Hepatocyte (in vitro differentiated cells): ENCODE measurements at regions not wholly inside any gene's neighbourhood (a gene's known extent, or its start where the extent isn't known, plus 50 kb on each side); places are given as distances from the start of the nearest gene placed in this dataset.

ENCODE experiments used
- DNase-seq: peaks from one replicate; pipeline ENCODE4 v3.0.0-alpha.2; 2016; ENCODE audit warnings: low spot score
- H2AFZ ChIP-seq: fragments of 200-600 bp; sonication (generic); 2 replicates; pipeline ENCODE4 v1.6.0; 2016; ENCODE audit warnings: antibody characterized with exemption, mild to moderate bottlenecking
- H3K27ac ChIP-seq: fragments of 200-600 bp; sonication (generic); 2 replicates; pipeline ENCODE4 v1.5.1; 2016; ENCODE audit warnings: mild to moderate bottlenecking
- H3K27me3 ChIP-seq: fragments of 200-600 bp; sonication (generic); 2 replicates; pipeline ENCODE4 v1.6.1; 2016
- H3K36me3 ChIP-seq: fragments of 200-600 bp; sonication (generic); replicated peaks from 2 replicates; pipeline ENCODE4 v1.5.1; 2016; ENCODE audit warnings: low read depth; ENCODE audit not compliant: insufficient read depth
- H3K4me1 ChIP-seq: fragments of 200-600 bp; sonication (generic); 2 replicates; pipeline ENCODE4 v1.5.1; 2016; ENCODE audit warnings: mild to moderate bottlenecking, moderate library complexity; ENCODE audit not compliant: insufficient read depth
- H3K4me2 ChIP-seq: fragments of 200-600 bp; sonication (generic); 2 replicates; pipeline ENCODE4 v1.6.0; 2016
- H3K4me3 ChIP-seq: fragments of 200-600 bp; sonication (generic); 2 replicates; pipeline ENCODE4 v1.5.1; 2016; ENCODE audit warnings: mild to moderate bottlenecking
- H3K79me2 ChIP-seq: fragments of 200-600 bp; sonication (generic); 2 replicates; pipeline ENCODE4 v1.6.0; 2017; ENCODE audit warnings: mild to moderate bottlenecking
- H3K9me2 ChIP-seq: fragments of 200-600 bp; sonication (generic); replicated peaks from 2 replicates; pipeline ENCODE4 v1.6.0; 2017; ENCODE audit warnings: mild to moderate bottlenecking; ENCODE audit not compliant: insufficient read depth
- H3K9me3 ChIP-seq: fragments of 200-600 bp; sonication (generic); 2 replicates; pipeline ENCODE4 v1.5.1; 2016; ENCODE audit warnings: low read depth, mild to moderate bottlenecking
- H4K20me1 ChIP-seq: fragments of 200-600 bp; sonication (generic); 2 replicates; pipeline ENCODE4 v1.6.0; 2016; ENCODE audit warnings: mild to moderate bottlenecking; ENCODE audit not compliant: insufficient read depth, poor library complexity, severe bottlenecking
- CTCF ChIP-seq: fragments of 200-600 bp; sonication (generic); IDR thresholded peaks from 2 replicates; pipeline ENCODE4 v1.5.1; 2016; ENCODE audit warnings: antibody characterized with exemption, mild to moderate bottlenecking; ENCODE audit not compliant: poor library complexity
- EZH2 ChIP-seq: fragments of 200-600 bp; sonication (generic); IDR thresholded peaks from 2 replicates; pipeline ENCODE4 v1.6.1; 2016; ENCODE audit warnings: antibody characterized with exemption, mild to moderate bottlenecking, borderline replicate concordance
- EZH2phosphoT487 ChIP-seq: fragments of 200-600 bp; sonication (generic); IDR thresholded peaks from one replicate; pipeline ENCODE4 v1.6.1; 2018; ENCODE audit warnings: antibody characterized with exemption, mild to moderate bottlenecking, low read depth, moderate library complexity; ENCODE audit not compliant: unreplicated experiment, severe bottlenecking
- WGBS: methylation state at CpG from one replicate; pipeline ENCODE4 v1.1.6; 2016; ENCODE audit warnings: low lambda C conversion rate; ENCODE audit errors: missing lambda C conversion rate; 5-methylcytosine and 5-hydroxymethylcytosine counted together

DNA sequence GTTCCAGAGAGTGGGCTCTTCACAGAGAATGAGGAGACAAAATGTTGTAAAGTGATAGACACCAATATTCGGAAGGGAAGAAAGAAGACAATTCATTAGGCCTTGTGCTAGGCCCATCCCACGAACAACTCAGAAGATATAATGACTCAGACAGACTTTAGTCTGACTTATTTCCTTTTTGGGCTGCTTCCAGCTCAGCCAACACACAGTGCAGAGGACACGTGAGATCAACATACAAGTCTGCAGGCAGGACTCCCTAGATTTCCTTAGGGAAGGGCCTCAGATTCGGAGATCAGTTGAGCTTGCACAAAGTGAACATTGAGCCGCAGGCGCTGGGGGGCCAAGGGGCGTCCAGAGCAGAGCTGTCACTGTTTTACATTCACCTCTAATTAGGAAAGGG, 290.7 kb upstream of the TENM3 start:
- DNase-seq = peak; percentile 61
- 68% methylated on average over 7 of the region's 7 CpGs for WGBS
- no peak for TF ChIP-seq EZH2
- no peak for TF ChIP-seq CTCF
- TF ChIP-seq EZH2phosphoT487 = no peak
- H3K79me2 ChIP-seq = no peaks in the 10 kb centered on the region
- no peaks in the 10 kb centered on the region for H3K27me3 ChIP-seq
- H2AFZ ChIP-seq = no peak overlapping the region
- no peaks in the 10 kb centered on the region for H3K9me3 ChIP-seq
- H3K4me2 ChIP-seq = no peak overlapping the region
- H3K36me3 ChIP-seq = no peaks in the 10 kb centered on the region
- H4K20me1 ChIP-seq = no peaks in the 10 kb centered on the region
- H3K4me1 ChIP-seq = no peaks in the 10 kb centered on the region
- H3K4me3 ChIP-seq = no peak overlapping the region
- H3K27ac ChIP-seq = no peak overlapping the region
- no peaks in the 10 kb centered on the region for H3K9me2 ChIP-seq

DNA sequence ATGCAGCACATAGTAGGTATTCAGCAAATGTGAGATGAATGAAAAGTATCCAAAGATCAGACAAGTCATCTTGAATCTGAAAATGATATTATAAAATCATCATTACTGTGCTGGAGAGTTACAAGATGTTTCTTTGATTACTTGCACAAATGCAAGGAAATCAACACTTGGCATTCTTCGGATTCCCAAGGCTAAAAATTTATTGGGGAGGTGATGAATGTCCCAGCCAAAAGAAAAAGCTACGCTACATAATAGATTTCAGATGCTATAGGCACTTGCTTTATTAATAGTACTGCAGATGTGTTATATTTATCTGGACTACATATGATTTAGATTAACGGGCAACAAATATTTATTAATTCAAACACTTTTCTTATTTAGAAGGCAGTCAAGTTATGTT, 286.7 kb upstream of the TENM3 start:
- H3K4me2 ChIP-seq = no peak overlapping the region
- no peaks in the 10 kb centered on the region for H3K27me3 ChIP-seq
- no peaks in the 10 kb centered on the region for H3K79me2 ChIP-seq
- no peaks in the 10 kb centered on the region for H4K20me1 ChIP-seq
- no peak for DNase-seq
- H3K9me3 ChIP-seq = no peaks in the 10 kb centered on the region
- H3K36me3 ChIP-seq = no peaks in the 10 kb centered on the region
- H2AFZ ChIP-seq = no peak overlapping the region
- no peaks in the 10 kb centered on the region for H3K9me2 ChIP-seq
- H3K4me1 ChIP-seq = no peaks in the 10 kb centered on the region
- H3K27ac ChIP-seq = no peak overlapping the region
- H3K4me3 ChIP-seq = no peak overlapping the region
- 74% methylated on average over 3 of the region's 3 CpGs for WGBS
- TF ChIP-seq EZH2phosphoT487 = no peak
- TF ChIP-seq EZH2 = no peak
- no peak for TF ChIP-seq CTCF

DNA sequence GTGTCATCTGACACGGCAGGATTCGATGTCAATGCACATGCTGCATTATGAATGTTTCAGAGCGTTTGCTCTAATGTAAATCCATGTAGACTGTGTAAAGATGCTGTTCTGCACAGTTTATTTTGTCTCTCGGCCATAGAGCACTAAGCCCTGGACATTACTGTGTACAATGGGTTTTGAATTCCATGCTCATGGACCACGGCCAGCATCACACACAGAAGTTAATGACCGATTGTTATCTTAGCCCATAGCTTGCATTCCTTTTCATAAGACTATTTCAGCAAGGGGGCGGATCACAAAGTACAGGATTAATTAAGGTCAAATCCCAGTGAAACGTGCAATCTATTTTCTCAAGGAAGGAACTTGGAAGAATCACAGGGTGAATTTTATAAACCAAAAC, 286.1 kb upstream of the TENM3 start:
- no peak overlapping the region for H3K4me2 ChIP-seq
- H3K27ac ChIP-seq = no peak overlapping the region
- no peaks in the 10 kb centered on the region for H3K27me3 ChIP-seq
- H3K36me3 ChIP-seq = no peaks in the 10 kb centered on the region
- DNase-seq = no peak
- no peaks in the 10 kb centered on the region for H3K9me2 ChIP-seq
- H4K20me1 ChIP-seq = no peaks in the 10 kb centered on the region
- no peak for TF ChIP-seq EZH2
- TF ChIP-seq CTCF = no peak
- no peak for TF ChIP-seq EZH2phosphoT487
- 56% methylated on average over 8 of the region's 8 CpGs for WGBS
- no peaks in the 10 kb centered on the region for H3K9me3 ChIP-seq
- H3K4me3 ChIP-seq = no peak overlapping the region
- H3K4me1 ChIP-seq = peaks cover 2% of the 10 kb centered on the region
- no peak overlapping the region for H2AFZ ChIP-seq
- no peaks in the 10 kb centered on the region for H3K79me2 ChIP-seq

- TF ChIP-seq EZH2phosphoT487 (no peak), EZH2 (no peak), CTCF (no peak)
Observed at GRCh38 chr4:181958446-181958845, 284.8 kb upstream of the TENM3 start.

More at GRCh38 chr4:181958446-181958845, 284.8 kb upstream of the TENM3 start:
- WGBS = 70% methylated on average over 2 of the region's 2 CpGs
- Histone ChIP-seq H3K4me1 (peaks cover 5% of the 10 kb centered on the region), H4K20me1 (no peaks in the 10 kb centered on the region), H3K79me2 (no peaks in the 10 kb centered on the region), H3K9me2 (no peaks in the 10 kb centered on the region), H3K9me3 (no peaks in the 10 kb centered on the region), H3K27ac (no peak overlapping the region), H2AFZ (no peak overlapping the region), H3K27me3 (no peaks in the 10 kb centered on the region), H3K36me3 (no peaks in the 10 kb centered on the region), H3K4me3 (no peak overlapping the region), H3K4me2 (no peak overlapping the region)
- DNase-seq = no peak
